WTC11 (cell line): ENCODE measurements at regions not wholly inside any gene's neighbourhood (a gene's known extent, or its start where the extent isn't known, plus 50 kb on each side); places are given as distances from the start of the nearest gene placed in this dataset.

Experiments
- ATAC-seq: fragments of 200-7000 bp; cut with Tn5 transposase; 2 replicates; pipeline ENCODE4 v1.10.0; 2021; ENCODE audit warnings: mild to moderate bottlenecking, moderate library complexity
- CTCF ChIA-PET: fragments of 300-600 bp; sonication (Branson Sonifier 250); formaldehyde crosslinking; loops from one replicate; lab custom pipeline; 2021; ENCODE audit warnings: antibody characterized with exemption; lab: Charles Lee
- POLR2A ChIA-PET: fragments of 350-600 bp; sonication (Branson Sonifier 250); formaldehyde crosslinking; loops from one replicate; lab custom pipeline; 2021; ENCODE audit warnings: antibody characterized with exemption; lab: Charles Lee
- DNase-seq: peaks from one replicate; pipeline ENCODE4 v3.0.0; 2021; ENCODE audit warnings: low spot score
- H3K27ac Mint-ChIP-seq: 2 replicates; pipeline ENCODE4 v1.8.0; 2021; ENCODE audit warnings: mixed read lengths
- H3K27me3 Mint-ChIP-seq: 2 replicates; pipeline ENCODE4 v1.8.0; 2021; ENCODE audit warnings: low read depth, mild to moderate bottlenecking, moderate library complexity, mixed read lengths
- H3K36me3 Mint-ChIP-seq: 2 replicates; pipeline ENCODE4 v1.8.0; 2021; ENCODE audit warnings: mixed read lengths
- H3K4me1 Mint-ChIP-seq: 2 replicates; pipeline ENCODE4 v1.8.0; 2022; ENCODE audit warnings: mixed read lengths
- H3K4me3 Mint-ChIP-seq: 2 replicates; pipeline ENCODE4 v1.8.0; 2021; ENCODE audit warnings: mild to moderate bottlenecking, moderate library complexity, mixed read lengths
- H3K9me3 Mint-ChIP-seq: 2 replicates; pipeline ENCODE4 v1.8.0; 2021; ENCODE audit warnings: mixed read lengths
- CBFB ChIP-seq: sonication (generic); formaldehyde crosslinking; IDR thresholded peaks from 2 replicates; pipeline ENCODE4 v1.8.1; 2022; ENCODE audit warnings: mild to moderate bottlenecking, low read depth, missing genetic modification reagents
- CREB1 ChIP-seq: sonication (generic); formaldehyde crosslinking; IDR thresholded peaks from 2 replicates; pipeline ENCODE4 v1.8.0; 2023; ENCODE audit warnings: mild to moderate bottlenecking, missing genetic modification reagents
- FOXK1 ChIP-seq: sonication (generic); formaldehyde crosslinking; IDR thresholded peaks from 2 replicates; pipeline ENCODE4 v1.8.0; 2022; ENCODE audit warnings: mild to moderate bottlenecking, moderate library complexity, missing genetic modification reagents
- GRHL2 ChIP-seq: fragments of 250-450 bp; sonication (Bioruptor Pico); IDR thresholded peaks from 2 replicates; pipeline ENCODE4 v1.8.0; 2022; ENCODE audit warnings: mild to moderate bottlenecking, moderate library complexity; ENCODE audit not compliant: insufficient replicate concordance, severe bottlenecking
- MXD4 ChIP-seq: fragments of 250-450 bp; sonication (Bioruptor Pico); IDR thresholded peaks from 2 replicates; pipeline ENCODE4 v1.8.0; 2021; ENCODE audit warnings: mild to moderate bottlenecking, moderate library complexity, borderline replicate concordance
- SMAD3 ChIP-seq: sonication (generic); formaldehyde crosslinking; IDR thresholded peaks from 2 replicates; pipeline ENCODE4 v1.8.0; 2022; ENCODE audit warnings: missing genetic modification reagents, mild to moderate bottlenecking, borderline replicate concordance
- TEAD4 ChIP-seq: sonication (generic); formaldehyde crosslinking; IDR thresholded peaks from 2 replicates; pipeline ENCODE4 v1.8.0; 2022; ENCODE audit warnings: mild to moderate bottlenecking, missing genetic modification reagents
- ZNF416 ChIP-seq: fragments of 250-450 bp; sonication (Bioruptor Pico); IDR thresholded peaks from 2 replicates; pipeline ENCODE4 v1.9.0; 2021; ENCODE audit warnings: mild to moderate bottlenecking, inconsistent platforms
- ZNF423 ChIP-seq: fragments of 250-450 bp; sonication (Bioruptor Pico); IDR thresholded peaks from 2 replicates; pipeline ENCODE4 v2.1.2; 2022; ENCODE audit warnings: mild to moderate bottlenecking, moderate library complexity
- TF ChIP-seq, protein P1 (sequence below): sonication (generic); formaldehyde crosslinking; IDR thresholded peaks from 2 replicates; pipeline ENCODE4 v1.8.1; 2022; ENCODE audit warnings: mild to moderate bottlenecking, moderate library complexity, missing genetic modification reagents
- TF ChIP-seq, protein P2 (sequence below): fragments of 250-450 bp; sonication (Bioruptor Pico); IDR thresholded peaks from 2 replicates; pipeline ENCODE4 v1.9.0; 2021; ENCODE audit warnings: mild to moderate bottlenecking
- TF ChIP-seq, protein P3 (sequence below): sonication (generic); formaldehyde crosslinking; IDR thresholded peaks from 2 replicates; pipeline ENCODE4 v1.8.1; 2022; ENCODE audit warnings: low read depth, missing genetic modification reagents, borderline replicate concordance
- TF ChIP-seq, protein P4 (sequence below): fragments of 250-450 bp; sonication (Bioruptor Pico); conservative IDR thresholded peaks from 2 replicates; pipeline ENCODE4 v1.9.0; 2021; ENCODE audit warnings: mild to moderate bottlenecking
- TF ChIP-seq, protein P5 (sequence below): sonication (generic); formaldehyde crosslinking; IDR thresholded peaks from 2 replicates; pipeline ENCODE4 v1.8.0; 2023; ENCODE audit warnings: missing genetic modification reagents, mild to moderate bottlenecking, borderline replicate concordance
- TF ChIP-seq, protein P6 (sequence below): fragments of 250-450 bp; sonication (Bioruptor Pico); IDR thresholded peaks from 2 replicates; pipeline ENCODE4 v2.1.2; 2022; ENCODE audit warnings: mild to moderate bottlenecking, moderate library complexity
- TF ChIP-seq, protein P7 (sequence below): sonication (generic); formaldehyde crosslinking; conservative IDR thresholded peaks from 2 replicates; pipeline ENCODE4 v1.8.1; 2023; ENCODE audit warnings: mild to moderate bottlenecking, low read depth, missing genetic modification reagents, moderate library complexity
- TF ChIP-seq, protein P8 (sequence below): sonication (generic); formaldehyde crosslinking; IDR thresholded peaks from 2 replicates; pipeline ENCODE4 v1.8.0; 2022; ENCODE audit warnings: missing genetic modification reagents

DNA sequence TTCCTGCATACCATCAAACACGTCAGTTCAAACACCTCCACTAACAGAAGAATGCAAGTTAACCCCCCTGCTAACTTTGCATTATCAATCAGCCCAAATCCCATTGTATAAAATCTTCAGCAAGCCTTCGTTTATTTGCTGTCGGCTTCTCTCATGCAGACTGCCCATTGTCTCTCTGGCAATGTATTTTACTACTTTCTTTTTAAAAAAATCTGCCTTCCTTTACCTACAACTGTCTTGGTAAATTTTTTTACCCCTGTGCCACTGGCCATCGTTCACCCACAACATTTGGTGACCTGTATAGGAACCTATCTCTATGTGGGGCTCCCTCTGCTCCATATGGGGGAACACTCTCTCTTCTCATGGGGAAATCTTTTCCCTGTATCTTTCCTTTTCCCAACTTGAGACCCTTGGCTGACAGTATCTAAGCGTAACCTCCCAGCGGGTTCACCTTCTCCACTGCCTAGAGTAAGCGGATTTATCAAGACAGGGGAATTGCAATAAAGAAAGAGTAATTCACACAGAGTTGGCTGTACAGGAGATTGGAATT, 244.6 kb downstream of the CPXCR1 start:
- H3K27ac Mint-ChIP-seq = peak overlapping the region; percentile 91
- TF ChIP-seq, protein P1, sequence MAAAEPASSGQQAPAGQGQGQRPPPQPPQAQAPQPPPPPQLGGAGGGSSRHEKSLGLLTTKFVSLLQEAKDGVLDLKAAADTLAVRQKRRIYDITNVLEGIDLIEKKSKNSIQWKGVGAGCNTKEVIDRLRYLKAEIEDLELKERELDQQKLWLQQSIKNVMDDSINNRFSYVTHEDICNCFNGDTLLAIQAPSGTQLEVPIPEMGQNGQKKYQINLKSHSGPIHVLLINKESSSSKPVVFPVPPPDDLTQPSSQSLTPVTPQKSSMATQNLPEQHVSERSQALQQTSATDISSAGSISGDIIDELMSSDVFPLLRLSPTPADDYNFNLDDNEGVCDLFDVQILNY (CRISPR knock-in tag) = no peak
- TF ChIP-seq CREB1 (no peak), SMAD3 (CRISPR knock-in tag) (no peak), CBFB (CRISPR knock-in tag) (no peak), GRHL2 (CRISPR knock-in tag) (no peak), MXD4 (CRISPR knock-in tag) (no peak)
- TF ChIP-seq, protein P2, sequence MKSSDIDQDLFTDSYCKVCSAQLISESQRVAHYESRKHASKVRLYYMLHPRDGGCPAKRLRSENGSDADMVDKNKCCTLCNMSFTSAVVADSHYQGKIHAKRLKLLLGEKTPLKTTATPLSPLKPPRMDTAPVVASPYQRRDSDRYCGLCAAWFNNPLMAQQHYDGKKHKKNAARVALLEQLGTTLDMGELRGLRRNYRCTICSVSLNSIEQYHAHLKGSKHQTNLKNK (CRISPR knock-in tag) = no peak
- TF ChIP-seq, protein P3, sequence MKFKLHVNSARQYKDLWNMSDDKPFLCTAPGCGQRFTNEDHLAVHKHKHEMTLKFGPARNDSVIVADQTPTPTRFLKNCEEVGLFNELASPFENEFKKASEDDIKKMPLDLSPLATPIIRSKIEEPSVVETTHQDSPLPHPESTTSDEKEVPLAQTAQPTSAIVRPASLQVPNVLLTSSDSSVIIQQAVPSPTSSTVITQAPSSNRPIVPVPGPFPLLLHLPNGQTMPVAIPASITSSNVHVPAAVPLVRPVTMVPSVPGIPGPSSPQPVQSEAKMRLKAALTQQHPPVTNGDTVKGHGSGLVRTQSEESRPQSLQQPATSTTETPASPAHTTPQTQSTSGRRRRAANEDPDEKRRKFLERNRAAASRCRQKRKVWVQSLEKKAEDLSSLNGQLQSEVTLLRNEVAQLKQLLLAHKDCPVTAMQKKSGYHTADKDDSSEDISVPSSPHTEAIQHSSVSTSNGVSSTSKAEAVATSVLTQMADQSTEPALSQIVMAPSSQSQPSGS (CRISPR knock-in tag) = no peak
- TF ChIP-seq, all 79 proteins: peak for 0
- H3K9me3 Mint-ChIP-seq = peaks cover 4% of the 10 kb centered on the region
- POLR2A ChIA-PET = no interaction called here
- ATAC-seq = peak; percentile 67
- no peaks in the 10 kb centered on the region for H3K27me3 Mint-ChIP-seq
- H3K4me1 Mint-ChIP-seq = peaks cover 55% of the 10 kb centered on the region
- H3K36me3 Mint-ChIP-seq = peaks cover 6% of the 10 kb centered on the region
- H3K4me3 Mint-ChIP-seq = peak overlapping the region; percentile 14; the same call in 1 of the 2 replicates
- no peak for DNase-seq
- CTCF ChIA-PET = interaction anchor here (0.6 kb wide), 1 partner anchor 42 kb away, joined by 4 read pairs; no protein-coding TSS in a partner anchor

DNA sequence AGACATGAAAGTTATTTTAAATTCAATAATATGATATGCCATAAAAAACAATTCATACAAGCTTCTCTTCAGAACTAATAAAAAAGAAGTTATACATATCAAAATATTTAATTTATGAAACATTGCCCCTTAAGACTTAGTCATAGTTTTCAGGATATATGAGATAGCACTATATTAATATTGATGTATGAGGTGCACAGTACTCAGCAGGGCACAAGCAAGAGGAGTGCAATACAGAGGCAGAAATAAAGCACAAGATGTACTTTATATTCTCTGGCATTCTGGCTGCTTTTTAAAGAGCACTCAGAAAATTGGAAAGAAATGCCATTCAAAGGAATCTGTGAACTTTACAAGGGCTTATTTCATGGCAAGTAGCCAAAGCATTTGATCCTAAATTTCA, 274.9 kb downstream of the CPXCR1 start:
- Mint-ChIP-seq H3K36me3 (no peaks in the 10 kb centered on the region), H3K4me1 (no peaks in the 10 kb centered on the region), H3K4me3 (no peak overlapping the region), H3K27me3 (no peaks in the 10 kb centered on the region), H3K9me3 (peaks cover 4% of the 10 kb centered on the region), H3K27ac (no peak overlapping the region)
- ATAC-seq (no peak), DNase-seq (no peak)
- CTCF ChIA-PET = no interaction called here
- POLR2A ChIA-PET = no interaction called here
- no peak for TF ChIP-seq FOXK1 (CRISPR knock-in tag)
- no peak for TF ChIP-seq ZNF416 (CRISPR knock-in tag)
- TF ChIP-seq TEAD4 (CRISPR knock-in tag) = no peak
- TF ChIP-seq, protein P4, sequence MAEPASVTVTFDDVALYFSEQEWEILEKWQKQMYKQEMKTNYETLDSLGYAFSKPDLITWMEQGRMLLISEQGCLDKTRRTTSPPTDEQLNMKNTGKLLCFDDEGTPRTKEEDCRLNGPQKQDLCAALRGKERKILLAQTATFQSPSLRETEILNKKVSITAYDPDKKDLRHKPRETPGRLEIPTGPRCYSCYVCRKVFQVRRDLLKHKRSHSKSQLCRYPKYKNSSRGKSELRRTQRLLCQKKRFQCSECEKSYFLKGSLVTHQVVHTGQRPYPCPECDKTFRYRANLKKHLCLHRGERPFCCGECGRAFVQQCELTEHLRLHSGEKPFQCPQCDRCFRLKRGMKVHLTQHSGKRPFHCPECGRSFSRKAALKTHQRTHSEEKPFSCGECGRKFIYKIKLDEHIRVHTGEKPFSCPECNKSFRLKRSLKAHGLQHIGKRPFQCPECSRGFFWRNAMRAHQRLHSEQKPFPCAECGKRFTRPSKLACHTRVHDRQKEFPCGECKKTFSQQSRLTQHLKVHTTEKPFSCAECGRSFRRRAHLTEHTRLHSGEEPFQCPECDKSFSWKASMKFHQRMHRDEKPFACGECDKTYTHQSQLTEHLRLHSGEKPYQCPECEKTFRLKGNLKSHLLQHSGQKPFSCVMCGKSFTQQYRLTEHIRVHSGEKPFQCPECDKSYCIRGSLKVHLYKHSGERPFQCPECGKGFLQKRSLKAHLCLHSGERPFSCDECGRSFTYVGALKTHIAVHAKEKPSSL (CRISPR knock-in tag) = no peak
- TF ChIP-seq, protein P5, sequence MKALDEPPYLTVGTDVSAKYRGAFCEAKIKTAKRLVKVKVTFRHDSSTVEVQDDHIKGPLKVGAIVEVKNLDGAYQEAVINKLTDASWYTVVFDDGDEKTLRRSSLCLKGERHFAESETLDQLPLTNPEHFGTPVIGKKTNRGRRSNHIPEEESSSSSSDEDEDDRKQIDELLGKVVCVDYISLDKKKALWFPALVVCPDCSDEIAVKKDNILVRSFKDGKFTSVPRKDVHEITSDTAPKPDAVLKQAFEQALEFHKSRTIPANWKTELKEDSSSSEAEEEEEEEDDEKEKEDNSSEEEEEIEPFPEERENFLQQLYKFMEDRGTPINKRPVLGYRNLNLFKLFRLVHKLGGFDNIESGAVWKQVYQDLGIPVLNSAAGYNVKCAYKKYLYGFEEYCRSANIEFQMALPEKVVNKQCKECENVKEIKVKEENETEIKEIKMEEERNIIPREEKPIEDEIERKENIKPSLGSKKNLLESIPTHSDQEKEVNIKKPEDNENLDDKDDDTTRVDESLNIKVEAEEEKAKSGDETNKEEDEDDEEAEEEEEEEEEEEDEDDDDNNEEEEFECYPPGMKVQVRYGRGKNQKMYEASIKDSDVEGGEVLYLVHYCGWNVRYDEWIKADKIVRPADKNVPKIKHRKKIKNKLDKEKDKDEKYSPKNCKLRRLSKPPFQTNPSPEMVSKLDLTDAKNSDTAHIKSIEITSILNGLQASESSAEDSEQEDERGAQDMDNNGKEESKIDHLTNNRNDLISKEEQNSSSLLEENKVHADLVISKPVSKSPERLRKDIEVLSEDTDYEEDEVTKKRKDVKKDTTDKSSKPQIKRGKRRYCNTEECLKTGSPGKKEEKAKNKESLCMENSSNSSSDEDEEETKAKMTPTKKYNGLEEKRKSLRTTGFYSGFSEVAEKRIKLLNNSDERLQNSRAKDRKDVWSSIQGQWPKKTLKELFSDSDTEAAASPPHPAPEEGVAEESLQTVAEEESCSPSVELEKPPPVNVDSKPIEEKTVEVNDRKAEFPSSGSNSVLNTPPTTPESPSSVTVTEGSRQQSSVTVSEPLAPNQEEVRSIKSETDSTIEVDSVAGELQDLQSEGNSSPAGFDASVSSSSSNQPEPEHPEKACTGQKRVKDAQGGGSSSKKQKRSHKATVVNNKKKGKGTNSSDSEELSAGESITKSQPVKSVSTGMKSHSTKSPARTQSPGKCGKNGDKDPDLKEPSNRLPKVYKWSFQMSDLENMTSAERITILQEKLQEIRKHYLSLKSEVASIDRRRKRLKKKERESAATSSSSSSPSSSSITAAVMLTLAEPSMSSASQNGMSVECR (CRISPR knock-in tag) = no peak
- TF ChIP-seq, protein P6, sequence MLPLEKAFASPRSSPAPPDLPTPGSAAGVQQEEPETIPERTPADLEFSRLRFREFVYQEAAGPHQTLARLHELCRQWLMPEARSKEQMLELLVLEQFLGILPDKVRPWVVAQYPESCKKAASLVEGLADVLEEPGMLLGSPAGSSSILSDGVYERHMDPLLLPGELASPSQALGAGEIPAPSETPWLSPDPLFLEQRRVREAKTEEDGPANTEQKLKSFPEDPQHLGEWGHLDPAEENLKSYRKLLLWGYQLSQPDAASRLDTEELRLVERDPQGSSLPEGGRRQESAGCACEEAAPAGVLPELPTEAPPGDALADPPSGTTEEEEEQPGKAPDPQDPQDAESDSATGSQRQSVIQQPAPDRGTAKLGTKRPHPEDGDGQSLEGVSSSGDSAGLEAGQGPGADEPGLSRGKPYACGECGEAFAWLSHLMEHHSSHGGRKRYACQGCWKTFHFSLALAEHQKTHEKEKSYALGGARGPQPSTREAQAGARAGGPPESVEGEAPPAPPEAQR (CRISPR knock-in tag) = no peak
- TF ChIP-seq ZNF423 (CRISPR knock-in tag) = no peak
- TF ChIP-seq, protein P7, sequence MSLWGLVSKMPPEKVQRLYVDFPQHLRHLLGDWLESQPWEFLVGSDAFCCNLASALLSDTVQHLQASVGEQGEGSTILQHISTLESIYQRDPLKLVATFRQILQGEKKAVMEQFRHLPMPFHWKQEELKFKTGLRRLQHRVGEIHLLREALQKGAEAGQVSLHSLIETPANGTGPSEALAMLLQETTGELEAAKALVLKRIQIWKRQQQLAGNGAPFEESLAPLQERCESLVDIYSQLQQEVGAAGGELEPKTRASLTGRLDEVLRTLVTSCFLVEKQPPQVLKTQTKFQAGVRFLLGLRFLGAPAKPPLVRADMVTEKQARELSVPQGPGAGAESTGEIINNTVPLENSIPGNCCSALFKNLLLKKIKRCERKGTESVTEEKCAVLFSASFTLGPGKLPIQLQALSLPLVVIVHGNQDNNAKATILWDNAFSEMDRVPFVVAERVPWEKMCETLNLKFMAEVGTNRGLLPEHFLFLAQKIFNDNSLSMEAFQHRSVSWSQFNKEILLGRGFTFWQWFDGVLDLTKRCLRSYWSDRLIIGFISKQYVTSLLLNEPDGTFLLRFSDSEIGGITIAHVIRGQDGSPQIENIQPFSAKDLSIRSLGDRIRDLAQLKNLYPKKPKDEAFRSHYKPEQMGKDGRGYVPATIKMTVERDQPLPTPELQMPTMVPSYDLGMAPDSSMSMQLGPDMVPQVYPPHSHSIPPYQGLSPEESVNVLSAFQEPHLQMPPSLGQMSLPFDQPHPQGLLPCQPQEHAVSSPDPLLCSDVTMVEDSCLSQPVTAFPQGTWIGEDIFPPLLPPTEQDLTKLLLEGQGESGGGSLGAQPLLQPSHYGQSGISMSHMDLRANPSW (CRISPR knock-in tag) = no peak
- TF ChIP-seq, protein P8, sequence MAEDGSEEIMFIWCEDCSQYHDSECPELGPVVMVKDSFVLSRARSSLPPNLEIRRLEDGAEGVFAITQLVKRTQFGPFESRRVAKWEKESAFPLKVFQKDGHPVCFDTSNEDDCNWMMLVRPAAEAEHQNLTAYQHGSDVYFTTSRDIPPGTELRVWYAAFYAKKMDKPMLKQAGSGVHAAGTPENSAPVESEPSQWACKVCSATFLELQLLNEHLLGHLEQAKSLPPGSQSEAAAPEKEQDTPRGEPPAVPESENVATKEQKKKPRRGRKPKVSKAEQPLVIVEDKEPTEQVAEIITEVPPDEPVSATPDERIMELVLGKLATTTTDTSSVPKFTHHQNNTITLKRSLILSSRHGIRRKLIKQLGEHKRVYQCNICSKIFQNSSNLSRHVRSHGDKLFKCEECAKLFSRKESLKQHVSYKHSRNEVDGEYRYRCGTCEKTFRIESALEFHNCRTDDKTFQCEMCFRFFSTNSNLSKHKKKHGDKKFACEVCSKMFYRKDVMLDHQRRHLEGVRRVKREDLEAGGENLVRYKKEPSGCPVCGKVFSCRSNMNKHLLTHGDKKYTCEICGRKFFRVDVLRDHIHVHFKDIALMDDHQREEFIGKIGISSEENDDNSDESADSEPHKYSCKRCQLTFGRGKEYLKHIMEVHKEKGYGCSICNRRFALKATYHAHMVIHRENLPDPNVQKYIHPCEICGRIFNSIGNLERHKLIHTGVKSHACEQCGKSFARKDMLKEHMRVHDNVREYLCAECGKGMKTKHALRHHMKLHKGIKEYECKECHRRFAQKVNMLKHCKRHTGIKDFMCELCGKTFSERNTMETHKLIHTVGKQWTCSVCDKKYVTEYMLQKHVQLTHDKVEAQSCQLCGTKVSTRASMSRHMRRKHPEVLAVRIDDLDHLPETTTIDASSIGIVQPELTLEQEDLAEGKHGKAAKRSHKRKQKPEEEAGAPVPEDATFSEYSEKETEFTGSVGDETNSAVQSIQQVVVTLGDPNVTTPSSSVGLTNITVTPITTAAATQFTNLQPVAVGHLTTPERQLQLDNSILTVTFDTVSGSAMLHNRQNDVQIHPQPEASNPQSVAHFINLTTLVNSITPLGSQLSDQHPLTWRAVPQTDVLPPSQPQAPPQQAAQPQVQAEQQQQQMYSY (CRISPR knock-in tag) = no peak
